ENCODE measurements at regions not wholly inside any gene's neighbourhood (a gene's known extent, or its start where the extent isn't known, plus 50 kb on each side); places are given as distances from the start of the nearest gene placed in this dataset.

DNA sequence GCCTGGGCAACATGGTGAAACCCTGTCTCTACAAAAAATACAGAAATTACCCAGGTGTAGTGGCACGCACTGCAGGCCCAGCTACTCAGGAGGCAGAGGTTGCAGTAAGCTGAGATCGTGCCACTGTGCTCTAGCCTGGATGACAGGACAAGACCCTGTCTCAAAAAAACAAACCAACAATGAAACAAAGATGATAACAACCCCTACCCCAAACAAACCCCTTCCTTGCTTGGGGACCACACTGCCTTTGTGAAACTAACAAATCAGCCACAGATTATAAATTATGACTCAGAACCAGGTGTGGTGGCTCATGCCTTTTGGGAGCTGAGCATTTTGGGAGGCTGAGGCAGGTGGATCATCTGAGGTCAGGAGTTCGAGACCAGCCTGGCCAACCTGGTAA is 75.3 kb upstream of the RPH3AL start:
- no peak overlapping the region for H3K27ac Mint-ChIP-seq

DNA sequence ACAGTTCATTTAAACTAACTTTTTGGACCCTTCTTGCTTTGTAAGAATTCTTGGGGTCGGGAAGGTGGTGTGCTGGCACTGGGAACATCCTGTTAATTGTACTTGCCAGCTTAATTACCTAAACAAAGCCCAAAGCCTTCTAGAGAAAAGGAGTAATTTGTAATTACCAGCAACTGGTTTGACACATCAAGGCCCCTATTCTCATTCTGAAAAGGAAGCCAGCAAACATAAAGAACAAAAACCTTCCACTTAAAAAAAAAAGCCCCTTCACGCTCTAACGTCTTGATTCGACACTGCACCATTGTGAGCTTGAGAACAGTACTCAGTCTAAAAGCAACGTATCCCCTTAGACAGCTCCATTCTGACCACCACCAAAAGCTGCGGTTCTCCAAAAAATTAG is 74.7 kb upstream of the RPH3AL start:
- TF ChIP-seq, protein P1, sequence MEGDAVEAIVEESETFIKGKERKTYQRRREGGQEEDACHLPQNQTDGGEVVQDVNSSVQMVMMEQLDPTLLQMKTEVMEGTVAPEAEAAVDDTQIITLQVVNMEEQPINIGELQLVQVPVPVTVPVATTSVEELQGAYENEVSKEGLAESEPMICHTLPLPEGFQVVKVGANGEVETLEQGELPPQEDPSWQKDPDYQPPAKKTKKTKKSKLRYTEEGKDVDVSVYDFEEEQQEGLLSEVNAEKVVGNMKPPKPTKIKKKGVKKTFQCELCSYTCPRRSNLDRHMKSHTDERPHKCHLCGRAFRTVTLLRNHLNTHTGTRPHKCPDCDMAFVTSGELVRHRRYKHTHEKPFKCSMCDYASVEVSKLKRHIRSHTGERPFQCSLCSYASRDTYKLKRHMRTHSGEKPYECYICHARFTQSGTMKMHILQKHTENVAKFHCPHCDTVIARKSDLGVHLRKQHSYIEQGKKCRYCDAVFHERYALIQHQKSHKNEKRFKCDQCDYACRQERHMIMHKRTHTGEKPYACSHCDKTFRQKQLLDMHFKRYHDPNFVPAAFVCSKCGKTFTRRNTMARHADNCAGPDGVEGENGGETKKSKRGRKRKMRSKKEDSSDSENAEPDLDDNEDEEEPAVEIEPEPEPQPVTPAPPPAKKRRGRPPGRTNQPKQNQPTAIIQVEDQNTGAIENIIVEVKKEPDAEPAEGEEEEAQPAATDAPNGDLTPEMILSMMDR (IDR thresholded peaks at IDR 0.05; ENCODE audit: unreplicated experiment): no peak
- H3K27ac Mint-ChIP-seq: no peak overlapping the region
- H3K9me3 Mint-ChIP-seq (ENCODE audit: low read depth): no peaks in the 10 kb centered on the region
- H3K27me3 Mint-ChIP-seq: peaks cover 4% of the 10 kb centered on the region
- no peaks in the 10 kb centered on the region for H3K36me3 Mint-ChIP-seq (ENCODE audit: insufficient read depth)
- no peaks in the 10 kb centered on the region for H3K4me1 Mint-ChIP-seq (ENCODE audit: low read depth)
- DNase-seq (ENCODE audit: low spot score, unreplicated experiment): no peak
- H3K4me3 Mint-ChIP-seq (ENCODE audit: low read depth): no peak overlapping the region

More for the DNA sequence above, 75.3 kb upstream of the RPH3AL start:
- peaks cover 4% of the 10 kb centered on the region for H3K27me3 Mint-ChIP-seq
- no peak overlapping the region for H3K4me3 Mint-ChIP-seq (ENCODE audit: low read depth)
- H3K9me3 Mint-ChIP-seq (ENCODE audit: low read depth): no peaks in the 10 kb centered on the region
- TF ChIP-seq, protein P1 (IDR thresholded peaks at IDR 0.05; ENCODE audit: unreplicated experiment): no peak
- H3K36me3 Mint-ChIP-seq (ENCODE audit: insufficient read depth): no peaks in the 10 kb centered on the region
- H3K4me1 Mint-ChIP-seq (ENCODE audit: low read depth): no peaks in the 10 kb centered on the region
- no peak for DNase-seq (ENCODE audit: low spot score, unreplicated experiment)

DNA sequence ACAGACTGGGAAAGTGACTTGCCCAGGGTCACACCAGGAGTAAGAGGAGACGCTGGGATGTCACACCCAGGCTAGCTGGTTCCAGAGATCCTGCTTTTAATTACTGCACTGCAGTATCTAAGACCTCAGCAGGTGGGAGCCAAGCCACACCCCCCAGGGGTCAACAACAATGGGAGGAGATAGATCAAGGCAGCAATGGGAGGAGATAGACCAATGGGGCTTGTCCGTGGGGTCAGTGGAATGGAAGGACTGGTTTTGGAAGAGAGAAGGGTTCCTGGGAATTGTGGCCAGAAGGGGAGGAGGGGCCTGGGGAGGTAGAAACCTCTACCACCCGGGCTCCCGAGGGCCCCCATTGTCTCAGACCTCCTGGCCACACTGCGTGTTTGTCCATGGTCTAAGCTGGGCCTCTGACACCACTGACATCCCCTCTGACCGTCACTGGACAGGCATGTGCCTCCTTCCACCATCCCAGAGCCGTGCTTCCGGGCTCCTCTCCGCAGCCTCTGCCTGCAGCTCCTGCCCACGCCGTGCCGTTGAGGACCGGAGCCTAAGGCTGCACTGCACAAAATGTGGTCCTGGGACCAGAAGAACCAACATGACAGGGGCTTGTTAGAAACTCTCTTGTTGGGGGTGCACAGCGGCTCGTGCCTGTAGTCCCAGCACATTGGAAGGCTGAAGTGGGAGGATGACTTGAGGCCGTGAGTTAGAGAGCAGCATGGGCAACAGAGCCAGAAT is 69.8 kb upstream of the RPH3AL start:
- Mint-ChIP-seq H3K4me3 (ENCODE audit: low read depth) (no peak overlapping the region), H3K9me3 (ENCODE audit: low read depth) (no peaks in the 10 kb centered on the region), H3K27ac (no peak overlapping the region), H3K36me3 (ENCODE audit: insufficient read depth) (no peaks in the 10 kb centered on the region), H3K27me3 (peaks cover 7% of the 10 kb centered on the region), H3K4me1 (ENCODE audit: low read depth) (no peaks in the 10 kb centered on the region)
- TF ChIP-seq, protein P1 (IDR thresholded peaks at IDR 0.05; ENCODE audit: unreplicated experiment): no peak
- no peak for DNase-seq (ENCODE audit: low spot score, unreplicated experiment)

DNA sequence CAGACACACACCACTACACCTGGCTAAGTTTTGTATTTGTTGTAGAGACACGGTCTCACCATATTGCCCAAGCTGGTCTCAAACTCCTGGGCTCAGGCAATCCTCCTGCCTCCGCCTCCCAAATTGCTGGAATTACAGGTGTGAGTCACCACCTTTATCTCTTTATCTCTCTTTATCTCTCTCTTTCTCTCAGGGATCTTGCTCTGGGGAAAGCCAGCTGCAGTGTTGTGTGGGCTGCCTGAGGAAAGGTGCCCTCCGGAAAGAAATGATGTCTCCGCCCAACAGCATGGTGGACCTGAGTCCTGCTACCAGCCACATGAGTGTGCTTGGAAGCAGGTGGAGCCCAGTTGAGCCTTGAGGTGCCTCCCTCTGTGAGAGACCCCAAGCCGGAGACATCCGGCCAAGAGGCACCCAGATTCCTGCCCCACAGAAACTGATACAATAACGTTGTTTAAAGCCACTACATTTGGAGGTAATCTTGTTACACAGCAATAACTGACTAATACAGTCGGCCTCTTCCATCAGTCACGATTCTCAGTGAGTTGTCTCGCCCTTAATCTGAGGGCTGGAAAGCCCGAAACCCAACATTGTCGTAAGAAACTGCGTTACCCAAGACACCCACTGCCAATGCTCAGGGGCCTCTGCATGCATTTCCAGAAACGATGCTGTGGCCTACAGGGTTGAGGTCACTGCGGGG is 68.0 kb upstream of the RPH3AL start:
- Mint-ChIP-seq H3K36me3 (ENCODE audit: insufficient read depth) (no peaks in the 10 kb centered on the region), H3K27ac (no peak overlapping the region), H3K4me1 (ENCODE audit: low read depth) (no peaks in the 10 kb centered on the region), H3K27me3 (peaks cover 7% of the 10 kb centered on the region), H3K9me3 (ENCODE audit: low read depth) (no peaks in the 10 kb centered on the region), H3K4me3 (ENCODE audit: low read depth) (no peak overlapping the region)
- no peak for DNase-seq (ENCODE audit: low spot score, unreplicated experiment)
- TF ChIP-seq, protein P1 (IDR thresholded peaks at IDR 0.05; ENCODE audit: unreplicated experiment): no peak

DNA sequence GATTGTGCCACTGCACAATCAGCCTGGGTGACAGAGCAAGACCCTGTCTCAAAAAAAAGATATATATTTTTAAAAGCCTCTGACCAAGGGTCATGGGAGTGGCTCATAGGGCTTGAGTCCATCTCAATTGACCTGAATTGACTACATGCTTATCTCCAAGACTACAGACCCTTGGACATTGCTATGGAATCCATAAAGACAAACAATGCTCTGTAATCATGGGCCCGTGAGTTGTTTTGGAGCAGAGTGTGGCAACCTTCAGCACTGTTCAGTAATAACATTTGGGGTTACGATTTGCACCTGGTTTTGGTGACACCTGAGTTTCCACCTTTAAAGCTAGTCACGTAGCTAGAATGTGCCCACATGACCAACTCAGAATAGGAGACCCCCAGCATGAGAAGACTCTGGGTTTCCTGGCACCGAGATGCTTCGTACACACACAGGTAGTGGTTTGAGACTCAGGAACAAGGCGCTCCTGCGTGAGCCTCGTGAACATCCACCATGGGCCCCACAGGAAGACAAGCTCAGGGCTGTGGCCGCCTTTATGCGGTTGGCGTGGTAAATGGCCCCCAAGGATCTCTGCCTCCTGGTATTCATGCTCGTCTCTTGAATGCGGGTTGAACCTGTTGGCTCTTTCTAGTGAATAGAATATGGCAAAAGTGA is 66.6 kb upstream of the RPH3AL start:
- Mint-ChIP-seq H3K4me3 (ENCODE audit: low read depth) (no peak overlapping the region), H3K27ac (no peak overlapping the region), H3K9me3 (ENCODE audit: low read depth) (no peaks in the 10 kb centered on the region), H3K4me1 (ENCODE audit: low read depth) (no peaks in the 10 kb centered on the region), H3K36me3 (ENCODE audit: insufficient read depth) (no peaks in the 10 kb centered on the region), H3K27me3 (peaks cover 7% of the 10 kb centered on the region)
- DNase-seq (ENCODE audit: low spot score, unreplicated experiment): no peak
- TF ChIP-seq, protein P1 (IDR thresholded peaks at IDR 0.05; ENCODE audit: unreplicated experiment): no peak

Data from progenitor cell of endocrine pancreas (in vitro differentiated cells).